ENCODE measurements at regions not wholly inside any gene's neighbourhood (a gene's known extent, or its start where the extent isn't known, plus 50 kb on each side); places are given as distances from the start of the nearest gene placed in this dataset.
"Not testable (repeated sequence)": the region's sequence is repeated elsewhere in the genome, so short reads cannot be mapped to it uniquely, and the experiment has no call there.

DNA sequence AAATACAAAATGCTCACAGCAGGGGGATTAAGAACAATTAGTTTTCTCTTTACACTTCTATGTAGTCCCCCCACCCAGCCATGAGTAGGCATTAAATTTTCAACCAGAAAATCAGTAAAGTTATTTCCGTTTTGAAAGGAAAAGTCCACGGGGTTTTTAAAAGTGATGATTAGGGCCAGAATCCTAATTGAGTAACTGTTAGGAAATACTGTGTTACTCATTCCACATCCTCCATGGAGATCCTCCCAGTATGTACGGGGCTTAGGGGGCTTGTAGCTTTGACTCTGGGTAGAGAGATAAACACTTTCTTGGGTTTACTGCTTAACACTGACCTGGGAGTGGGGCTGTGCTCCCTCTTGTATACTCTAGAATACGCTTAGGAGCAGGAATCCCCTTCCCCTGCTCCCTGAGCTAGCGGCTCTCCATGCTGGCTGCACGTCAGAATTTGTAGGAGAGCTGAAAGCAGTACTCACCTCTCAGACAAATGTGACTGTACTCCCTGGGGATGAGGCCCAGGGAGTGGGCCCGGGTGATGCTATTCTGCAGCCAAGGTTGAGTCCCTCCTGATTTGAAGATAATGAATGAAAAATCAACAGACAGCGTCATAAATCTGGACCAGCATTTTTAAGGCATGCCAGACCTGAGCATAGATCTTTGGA, 100.5 kb downstream of the SLC4A3 start:
- DNase-seq, result no peak

- no peak for DNase-seq
Measured at GRCh38 chr2:219728991-219729487, 101.6 kb downstream of the SLC4A3 start.

DNA sequence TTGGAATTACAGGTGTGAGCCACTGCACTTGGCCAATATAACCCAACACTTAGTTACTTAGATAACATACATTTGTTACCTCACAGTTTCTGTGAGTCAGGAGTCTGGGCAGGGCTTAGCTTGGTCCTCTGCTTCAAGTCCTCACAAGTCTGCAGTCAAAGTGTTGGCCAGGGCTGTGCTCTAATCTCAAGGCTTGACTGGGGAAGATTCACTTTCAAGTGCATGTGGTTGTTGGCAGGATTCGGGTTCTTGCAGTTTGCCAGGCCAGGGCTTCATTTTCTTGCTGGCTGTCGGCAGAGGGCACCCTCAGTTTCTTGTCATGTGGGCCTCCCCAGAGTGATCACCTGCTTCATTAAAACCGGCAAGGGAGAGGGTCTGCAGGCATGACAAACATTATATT, 103.7 kb downstream of the SLC4A3 start:
- DNase-seq, result no peak

- DNase-seq, result no peak
Measured at GRCh38 chr2:219733106-219733505, 105.7 kb downstream of the SLC4A3 start.

DNA sequence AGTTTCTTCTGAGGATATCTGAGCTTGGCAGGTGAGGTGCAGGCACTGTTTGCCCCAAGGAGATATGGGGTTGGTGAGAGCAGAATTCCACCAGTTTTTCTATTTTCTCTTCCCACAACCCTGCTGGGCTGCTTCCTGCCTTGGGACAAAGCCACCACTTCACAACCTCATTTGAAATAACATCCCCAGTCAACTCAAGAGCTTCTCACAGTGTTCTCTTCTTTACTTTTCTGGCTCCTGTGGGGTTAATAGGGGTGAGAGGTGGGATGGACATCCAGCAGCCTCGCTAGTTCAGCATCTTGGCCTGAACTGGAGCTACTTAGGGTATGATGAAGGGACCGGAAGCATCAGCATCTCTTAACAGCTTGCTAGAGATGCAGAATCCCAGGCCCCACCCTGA, 106.3 kb downstream of the SLC4A3 start:
- DNase-seq, result no peak

DNA sequence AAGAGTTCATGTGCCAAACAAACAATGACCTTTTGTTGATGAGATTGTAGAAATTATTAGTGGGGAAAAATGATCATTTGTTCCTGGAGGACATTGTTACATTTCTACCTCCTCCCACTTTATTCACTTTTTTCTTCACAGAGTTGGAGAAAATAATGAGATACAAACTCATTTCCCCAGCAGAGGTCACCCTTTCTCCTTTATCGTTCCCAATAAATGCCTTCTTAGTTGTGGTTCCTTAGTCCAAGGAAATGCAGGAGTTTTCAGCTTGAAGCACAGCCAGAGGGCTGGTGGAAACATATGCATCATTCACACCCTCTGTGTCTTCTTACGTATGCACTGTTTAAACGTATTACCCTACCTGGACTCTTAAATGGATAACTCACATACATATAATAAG, 108.8 kb downstream of the SLC4A3 start:
- DNase-seq, result peak; percentile 40 to 48

DNA sequence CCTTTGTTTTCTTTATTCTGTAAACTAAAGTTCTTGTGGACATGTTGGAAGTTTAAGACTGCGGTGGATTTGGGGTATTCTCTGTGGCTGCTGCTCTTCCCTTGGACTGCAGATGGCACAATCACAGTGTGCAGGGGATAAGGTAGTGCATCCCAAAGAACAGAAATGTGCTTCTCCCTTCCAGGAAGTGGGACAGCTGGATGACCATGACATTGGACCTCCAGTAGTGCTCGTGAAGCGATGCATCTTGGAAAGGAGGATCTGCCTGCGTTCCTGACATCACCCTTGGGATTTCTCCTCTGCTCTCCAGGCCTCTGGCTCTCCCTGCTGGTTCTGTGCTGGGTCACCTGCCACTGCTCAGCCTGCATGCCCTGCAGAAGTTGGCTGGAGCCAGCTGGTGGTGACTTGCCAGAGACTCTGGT, 109.9 kb downstream of the SLC4A3 start:
- no peak for DNase-seq

GRCh38 chr2:219739066-219739465, 111.6 kb downstream of the SLC4A3 start:
- DNase-seq, result no peak

- DNase-seq, result no peak
Measured at GRCh38 chr2:219739866-219740440, 112.5 kb downstream of the SLC4A3 start.

DNA sequence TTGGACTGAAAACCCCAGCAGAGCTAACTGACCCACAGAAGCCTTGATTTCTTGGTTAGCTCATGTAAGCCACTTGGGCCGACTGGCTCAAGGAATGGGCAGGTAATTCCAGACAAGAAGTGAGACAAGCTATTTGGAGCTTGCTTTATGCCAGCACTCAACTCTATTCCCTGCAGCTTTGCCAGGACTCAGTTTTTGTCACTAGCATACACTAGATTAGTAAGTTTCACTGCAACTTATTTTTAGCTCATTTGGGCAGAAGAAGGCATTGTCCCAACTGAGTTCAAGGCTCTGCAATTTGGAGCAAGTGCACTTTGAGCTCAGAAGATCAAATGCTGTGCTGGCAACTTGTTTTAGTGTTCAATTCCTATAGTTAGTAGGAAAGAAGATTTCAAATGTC, 116.1 kb downstream of the SLC4A3 start:
- no peak for DNase-seq

DNA sequence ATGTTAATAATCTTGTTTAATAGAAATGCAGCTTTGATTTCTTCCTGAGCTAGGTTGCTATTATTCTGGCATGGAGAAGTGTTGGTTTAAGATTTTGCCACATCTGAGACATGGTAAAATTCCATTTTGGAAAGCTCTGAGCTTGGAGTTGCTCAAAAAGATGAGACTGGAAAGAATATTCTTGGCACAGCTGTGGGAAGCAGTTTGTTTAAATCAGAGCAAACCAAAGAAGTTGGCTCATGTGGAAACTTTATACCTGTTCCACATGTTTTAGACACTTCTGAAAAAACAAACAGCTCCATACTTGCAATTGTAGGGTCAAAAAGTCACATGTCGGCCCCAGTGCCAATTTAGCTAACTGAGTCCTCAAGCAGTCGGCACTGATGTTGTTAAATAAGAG, 116.6 kb downstream of the SLC4A3 start:
- DNase-seq, result no peak

DNA sequence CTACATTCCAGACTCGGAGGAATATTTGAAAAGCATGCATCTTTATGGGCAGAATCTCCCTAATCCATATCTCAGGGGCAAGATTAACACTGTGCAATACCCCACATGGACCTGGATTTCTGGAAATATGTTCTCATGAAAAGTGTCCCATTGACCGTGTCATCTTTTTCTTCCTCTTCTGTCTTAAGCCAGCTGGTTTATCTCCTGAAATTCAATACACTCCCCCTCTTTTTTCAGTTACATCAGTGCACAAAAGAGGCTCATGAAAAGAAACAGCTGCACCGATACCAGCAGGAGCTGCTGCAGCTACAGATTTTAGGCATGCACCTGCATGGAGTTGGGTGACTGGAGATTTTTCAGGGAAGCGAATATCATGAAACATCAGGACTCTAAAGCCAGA, 117.2 kb downstream of the SLC4A3 start:
- no peak for DNase-seq

DNA sequence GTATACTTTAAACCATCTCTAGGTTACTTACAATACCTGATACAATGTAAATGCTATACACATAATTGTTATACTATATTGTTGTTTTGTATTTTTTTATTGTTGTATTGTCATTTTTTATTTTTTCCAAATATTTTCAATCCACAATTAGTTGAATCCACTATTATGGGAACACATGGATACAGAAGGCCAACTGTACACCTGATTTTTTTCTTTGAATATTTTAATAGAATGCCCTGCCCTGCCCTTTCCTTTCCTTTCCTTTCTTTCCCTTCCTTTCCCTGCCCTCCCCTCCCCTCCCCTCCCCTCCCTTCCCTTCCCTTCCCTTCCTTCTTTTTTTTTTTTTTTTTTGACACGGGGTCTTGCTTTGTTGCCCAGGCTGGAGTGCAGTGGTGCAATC, 120.2 kb downstream of the SLC4A3 start:
- DNase-seq, result no peak

DNA sequence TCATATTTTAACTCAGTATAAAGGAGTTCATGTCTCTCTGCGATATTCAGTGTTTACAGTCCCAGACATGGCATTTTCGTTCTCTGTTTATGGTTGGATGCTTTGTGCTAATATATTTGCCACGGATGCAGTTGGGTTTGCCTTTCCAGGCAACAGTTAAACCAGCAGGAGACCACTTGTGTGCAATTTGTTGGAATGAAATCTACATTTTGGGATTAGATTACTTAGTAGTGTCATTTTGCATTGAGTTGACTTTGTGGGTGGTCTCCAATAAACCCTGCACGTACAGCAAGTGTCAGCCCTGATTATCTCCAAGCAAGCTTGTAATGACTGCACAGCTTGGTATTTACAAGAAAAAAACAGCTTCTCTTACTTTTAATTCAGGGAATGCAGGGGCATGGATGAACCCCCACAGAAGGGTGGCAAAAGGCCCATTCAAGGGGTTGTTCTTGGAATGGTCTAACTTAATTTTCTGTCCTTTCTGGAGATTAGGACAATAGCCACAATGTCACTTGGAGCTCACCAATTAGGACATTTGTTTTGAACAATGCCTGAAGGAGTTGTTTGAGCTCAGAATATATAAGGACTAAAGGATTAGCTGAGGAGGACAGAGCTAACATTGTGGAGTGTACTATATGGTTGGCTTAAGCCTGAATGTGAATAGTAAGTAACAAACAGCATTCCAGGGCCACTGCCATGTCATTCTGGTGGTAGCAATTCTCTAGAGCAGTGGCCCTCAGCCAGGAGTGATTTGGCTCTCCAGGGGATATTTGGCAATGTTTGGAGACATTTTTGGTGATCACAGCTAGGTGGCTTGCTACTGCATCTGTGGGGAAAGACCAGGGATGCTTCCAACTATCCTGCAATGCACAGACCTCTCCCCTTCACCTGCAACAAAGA, 121.5 kb downstream of the SLC4A3 start:
- no peak for DNase-seq

DNA sequence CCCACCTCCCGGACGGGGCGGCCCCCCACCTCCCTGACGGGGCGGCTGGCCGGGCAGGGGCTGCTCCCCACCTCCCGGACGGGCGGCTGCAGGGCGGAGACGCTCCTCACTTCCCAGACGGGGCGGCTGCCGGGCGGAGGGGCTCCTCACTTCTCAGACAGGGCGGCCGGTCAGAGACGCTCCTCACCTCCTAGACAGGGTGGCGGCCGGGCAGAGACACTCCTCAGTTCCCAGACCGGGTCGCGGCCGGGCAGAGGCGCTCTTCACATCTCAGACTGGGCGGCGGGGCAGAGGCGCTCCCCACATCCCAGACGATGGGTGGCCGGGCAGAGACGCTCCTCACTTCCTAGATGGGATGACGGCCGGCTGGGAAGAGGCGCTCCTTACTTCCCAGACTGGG, 123.7 kb downstream of the SLC4A3 start:
- not testable (repeated sequence) for DNase-seq

- no peak for DNase-seq
Measured at GRCh38 chr2:219752726-219753125, 125.3 kb downstream of the SLC4A3 start.

DNA sequence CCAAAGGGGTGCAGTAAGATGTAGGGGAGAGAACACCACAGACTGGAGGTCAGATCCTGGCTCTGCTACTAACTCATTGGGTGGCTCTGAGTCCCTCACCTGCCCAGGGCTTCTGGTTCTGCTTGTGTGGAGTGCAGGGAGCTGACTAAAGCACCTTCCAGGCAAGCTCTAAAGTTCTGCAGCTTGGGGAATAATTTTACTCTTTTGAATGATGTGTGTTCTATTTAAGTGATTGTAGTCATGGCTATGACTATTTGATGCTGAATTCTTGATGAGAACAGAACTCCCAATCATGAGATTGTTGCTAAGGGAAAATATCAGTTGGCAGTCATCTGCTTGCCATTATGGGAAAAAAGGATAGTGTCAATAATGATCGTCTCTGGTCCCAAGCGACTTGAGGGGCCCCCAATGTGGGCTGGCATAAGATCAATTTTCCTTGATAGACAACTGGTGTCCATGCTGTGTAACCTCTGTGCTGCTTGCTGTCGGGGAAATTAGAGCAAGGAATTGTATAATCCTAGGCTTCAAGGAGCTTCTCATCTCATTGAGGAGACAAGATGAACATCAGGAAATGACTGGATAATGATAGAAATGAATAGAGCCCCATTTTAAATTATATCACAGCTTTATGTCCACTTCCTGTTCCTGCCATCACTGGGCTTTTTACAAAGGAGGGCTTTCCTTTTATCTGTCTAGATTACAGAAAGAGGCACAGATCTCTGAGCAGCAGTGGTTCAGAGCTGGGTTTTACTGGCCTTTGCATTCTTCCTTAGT, 131.7 kb downstream of the SLC4A3 start:
- no peak for DNase-seq

DNA sequence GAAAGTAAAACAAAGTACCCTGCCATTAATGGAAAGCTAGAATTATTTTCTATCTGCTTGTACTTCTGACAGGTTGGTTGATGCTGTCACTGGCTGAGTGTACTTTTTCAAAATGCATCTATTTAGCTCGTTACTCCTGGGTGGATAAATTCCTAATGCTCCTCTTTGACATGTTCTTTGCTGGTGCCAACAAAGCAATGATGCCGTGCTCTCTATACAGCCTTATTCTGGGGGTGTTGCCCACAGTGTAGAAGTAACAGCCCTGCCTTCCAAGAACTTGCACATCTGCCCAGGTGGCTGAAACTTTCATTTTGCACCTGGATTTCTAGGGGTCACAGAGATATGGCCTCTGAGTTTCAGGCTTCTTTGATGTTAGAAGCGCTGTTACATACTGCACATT, 132.4 kb downstream of the SLC4A3 start:
- DNase-seq, result no peak

DNA sequence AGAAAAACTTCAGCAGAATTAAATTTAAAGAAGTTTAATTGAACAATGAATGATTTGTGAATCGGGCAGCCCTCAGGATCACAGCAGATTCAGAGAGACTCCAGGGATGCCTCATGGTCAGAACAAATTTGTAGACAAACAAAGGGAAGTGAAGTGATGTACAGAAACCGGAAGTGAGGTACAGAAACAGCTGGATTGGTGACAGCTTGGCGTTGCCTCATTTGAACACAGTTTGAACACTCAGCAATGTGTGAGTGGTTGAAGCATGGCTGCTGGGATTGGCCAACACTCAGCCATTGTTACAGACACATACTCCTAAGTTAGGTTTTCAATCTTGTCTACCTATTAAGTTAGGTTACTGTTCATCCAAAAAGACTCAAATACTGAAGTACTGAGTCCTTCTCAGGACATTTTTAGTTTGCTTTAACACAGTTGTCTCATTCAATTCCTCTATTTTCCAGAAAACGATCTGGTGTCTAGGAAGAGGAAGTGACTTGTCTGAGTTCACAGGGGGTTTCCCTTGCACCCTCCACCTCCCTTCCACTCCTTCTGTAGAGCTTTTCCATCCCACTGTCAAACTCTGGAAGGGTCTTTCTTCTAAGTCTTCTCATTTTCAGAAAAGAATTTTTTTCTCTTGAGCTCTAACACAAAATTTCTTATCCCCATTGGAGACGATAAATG, 137.9 kb downstream of the SLC4A3 start:
- no peak for DNase-seq

GRCh38 chr2:219766658-219767057, 139.2 kb downstream of the SLC4A3 start:
- no peak for DNase-seq

DNA sequence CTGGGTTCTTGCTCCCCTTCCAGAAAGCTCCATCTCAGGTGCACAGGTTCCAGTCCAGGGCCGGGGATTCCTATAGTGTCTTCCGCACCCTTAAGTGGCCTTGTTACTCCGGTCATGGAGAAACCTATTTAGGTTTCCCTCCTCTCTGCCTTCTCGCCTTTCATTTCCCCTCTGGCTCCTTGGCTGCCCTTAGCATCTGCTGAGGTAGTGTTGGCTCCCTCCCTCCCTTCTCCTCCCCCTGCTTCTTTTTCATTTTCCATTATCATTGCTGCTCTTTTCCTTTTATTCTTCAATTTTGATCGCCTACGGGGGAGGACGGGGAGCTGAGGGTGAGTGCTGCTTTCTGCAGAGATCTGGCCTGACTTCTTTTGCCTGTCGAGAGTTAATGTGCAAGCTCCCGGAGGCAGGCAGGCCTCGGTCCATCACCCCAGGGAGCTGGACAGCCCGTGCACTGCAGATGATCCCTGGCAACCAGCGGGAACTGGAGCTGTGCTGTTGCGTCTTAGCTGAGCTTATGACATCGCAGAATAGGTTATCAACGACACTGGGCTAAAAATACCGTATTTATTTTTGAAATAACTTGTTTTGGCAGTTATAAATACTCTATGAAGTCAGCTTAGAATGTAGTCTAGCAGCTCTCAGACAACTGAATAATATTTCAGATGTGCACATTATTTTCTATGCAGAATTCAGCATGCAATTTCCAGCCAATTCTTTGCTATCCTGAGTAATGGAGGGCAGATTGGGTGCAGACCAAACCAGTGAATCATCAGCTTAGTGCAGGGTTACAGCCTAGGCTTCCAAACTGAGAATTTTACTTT, 141.9 kb downstream of the SLC4A3 start:
- no peak for DNase-seq

Measured in inflammatory macrophage (primary cell).